ENCODE measurements at regions not wholly inside any gene's neighbourhood (a gene's known extent, or its start where the extent isn't known, plus 50 kb on each side); places are given as distances from the start of the nearest gene placed in this dataset.

GRCh38 chr15:91559066-91559465, 294.4 kb upstream of the SLCO3A1 start:
- DNase-seq (ENCODE audit: low spot score), result no peak

GRCh38 chr15:91561371-91562100, 292.0 kb upstream of the SLCO3A1 start:
- DNase-seq (ENCODE audit: low spot score), result peak; percentile 71

- DNase-seq (ENCODE audit: low spot score), result no peak
Measured at GRCh38 chr15:91562698-91563097, 290.8 kb upstream of the SLCO3A1 start.

- DNase-seq (ENCODE audit: low spot score), result no peak
Measured at GRCh38 chr15:91564631-91565030, 288.9 kb upstream of the SLCO3A1 start.

GRCh38 chr15:91566141-91566540, 287.4 kb upstream of the SLCO3A1 start:
- DNase-seq (ENCODE audit: low spot score), result no peak

GRCh38 chr15:91568036-91568435, 285.5 kb upstream of the SLCO3A1 start:
- DNase-seq (ENCODE audit: low spot score), result no peak

- DNase-seq (ENCODE audit: low spot score), result no peak
Measured at GRCh38 chr15:91572110-91572509, 281.4 kb upstream of the SLCO3A1 start.

GRCh38 chr15:91576096-91576495, 277.4 kb upstream of the SLCO3A1 start:
- no peak for DNase-seq (ENCODE audit: low spot score)

- no peak for DNase-seq (ENCODE audit: low spot score)
Measured at GRCh38 chr15:91578511-91578910, 275.0 kb upstream of the SLCO3A1 start.

- DNase-seq (ENCODE audit: low spot score), result no peak
Measured at GRCh38 chr15:91584895-91585294, 268.6 kb upstream of the SLCO3A1 start.

- no peak for DNase-seq (ENCODE audit: low spot score)
Measured at GRCh38 chr15:91586560-91586959, 266.9 kb upstream of the SLCO3A1 start.

GRCh38 chr15:91589360-91589759, 264.1 kb upstream of the SLCO3A1 start:
- no peak for DNase-seq (ENCODE audit: low spot score)

- DNase-seq (ENCODE audit: low spot score), result no peak
Measured at GRCh38 chr15:91592567-91592966, 260.9 kb upstream of the SLCO3A1 start.

- DNase-seq (ENCODE audit: low spot score), result peak; percentile 6
Measured at GRCh38 chr15:91593067-91593466, 260.4 kb upstream of the SLCO3A1 start.

- DNase-seq (ENCODE audit: low spot score), result no peak
Measured at GRCh38 chr15:91593653-91594052, 259.9 kb upstream of the SLCO3A1 start.

GRCh38 chr15:91599261-91599660, 254.2 kb upstream of the SLCO3A1 start:
- DNase-seq (ENCODE audit: low spot score), result no peak

- DNase-seq (ENCODE audit: low spot score), result no peak
Measured at GRCh38 chr15:91603384-91604080, 250.0 kb upstream of the SLCO3A1 start.

- DNase-seq (ENCODE audit: low spot score), result no peak
Measured at GRCh38 chr15:91604122-91604521, 249.4 kb upstream of the SLCO3A1 start.

- no peak for DNase-seq (ENCODE audit: low spot score)
Measured at GRCh38 chr15:91605576-91605975, 247.9 kb upstream of the SLCO3A1 start.

- DNase-seq (ENCODE audit: low spot score), result no peak
Measured at GRCh38 chr15:91609231-91609630, 244.3 kb upstream of the SLCO3A1 start.

- no peak for DNase-seq (ENCODE audit: low spot score)
Measured at GRCh38 chr15:91609966-91610365, 243.5 kb upstream of the SLCO3A1 start.

- no peak for DNase-seq (ENCODE audit: low spot score)
Measured at GRCh38 chr15:91611561-91612323, 241.8 kb upstream of the SLCO3A1 start.

- DNase-seq (ENCODE audit: low spot score), result no peak
Measured at GRCh38 chr15:91620229-91620628, 233.3 kb upstream of the SLCO3A1 start.
